HCT116 (cell line): ENCODE measurements at regions not wholly inside any gene's neighbourhood (a gene's known extent, or its start where the extent isn't known, plus 50 kb on each side); places are given as distances from the start of the nearest gene placed in this dataset.

Source experiments
- ATAC-seq: fragments of 200-7000 bp; cut with Tn5 transposase; 2 replicates; pipeline ENCODE4 v1.9.1; 2020; ENCODE audit warnings: mild to moderate bottlenecking, moderate library complexity
- BruUV-seq: library from RNA; stranded (reverse); fragments of 400-500 nt; replicated peaks from 2 replicates; lab custom pipeline; 2021; lab: Mats Ljungman, UMichigan
- CTCF ChIA-PET: fragments of 300-600 bp; sonication (Branson Sonifier 250); formaldehyde crosslinking; loops from one replicate; lab custom pipeline; 2021; ENCODE audit warnings: antibody characterized with exemption; lab: Charles Lee
- POLR2A ChIA-PET: fragments of 300-600, 350-600 bp; sonication (Branson Sonifier 250); formaldehyde crosslinking; loops from one replicate; lab custom pipeline; 2021; ENCODE audit warnings: antibody characterized with exemption; lab: Charles Lee
- RAD21 ChIA-PET, 2 experiments: fragments of 300-600 bp; sonication (Branson Sonifier 250); formaldehyde crosslinking; loops; one replicate each; lab custom pipeline; 2023; ENCODE audit warnings: low total read pairs in 2 of 2; ENCODE audit not compliant: uncharacterized antibody in 2 of 2, unreplicated experiment in 2 of 2, low non-redundant PET in 1 of 2; lab: Charles Lee
- DNase-seq: peaks from one replicate; pipeline ENCODE4 v3.0.0-alpha.2; 2010; ENCODE audit warnings: low read depth, low spot score
- H2AFZ ChIP-seq: fragments of 200-600 bp; shearing (Covaris generic), sonication (generic); 2 replicates; pipeline ENCODE4 v1.6.1; 2017; ENCODE audit warnings: low read depth, mixed run types, mixed read lengths, antibody characterized with exemption, low read length; ENCODE audit not compliant: poor library complexity, severe bottlenecking
- H3K27ac ChIP-seq: 2 replicates; pipeline ENCODE4 v1.5.1; 2012; ENCODE audit warnings: low read depth, low read length
- H3K27me3 ChIP-seq: fragments of 200-600 bp; sonication (generic); 2 replicates; pipeline ENCODE4 v1.6.1; 2016; ENCODE audit warnings: mixed run types, low read length, mixed read lengths; ENCODE audit not compliant: insufficient read depth
- H3K36me3 ChIP-seq, 2 experiments: fragments of 200-500 bp in 1 of 2; fragments of 200-600 bp in 1 of 2; sonication (Bioruptor generic) in 1 of 2; sonication (generic) in 1 of 2; 2 replicates each; pipeline versions ENCODE4 v1.5.1 to v1.6.1; 2014 to 2016; ENCODE audit warnings: low read length in 2 of 2, inconsistent platforms in 1 of 2, mixed read lengths in 1 of 2, mixed run types in 1 of 2; ENCODE audit not compliant: insufficient read depth in 2 of 2, control insufficient read depth in 1 of 2
- H3K4me1 ChIP-seq, 2 experiments: fragments of 200-600 bp in 1 of 2; sonication (generic) in 1 of 2; 2 replicates each; pipeline versions ENCODE4 v1.5.1 to v1.6.1; 2012 to 2017; ENCODE audit warnings: low read length in 2 of 2, inconsistent platforms in 1 of 2, mild to moderate bottlenecking in 1 of 2, mixed read lengths in 1 of 2, mixed run types in 1 of 2, moderate library complexity in 1 of 2; ENCODE audit not compliant: insufficient read depth in 2 of 2, control insufficient read depth in 1 of 2
- H3K4me2 ChIP-seq: fragments of 200-600 bp; sonication (generic); 2 replicates; pipeline ENCODE4 v1.6.1; 2017; ENCODE audit warnings: mixed run types, low read length, mixed read lengths
- H3K4me3 ChIP-seq, 2 experiments: fragments of 200-600 bp in 1 of 2; sonication (generic) in 1 of 2; replicated peaks in 1 of 2; 2 replicates each; pipeline ENCODE4 v1.5.1; 2011 to 2016; ENCODE audit warnings: low read length in 2 of 2, control low read depth in 1 of 2, low read depth in 1 of 2, mild to moderate bottlenecking in 1 of 2, mixed read lengths in 1 of 2, mixed run types in 1 of 2
- H3K79me2 ChIP-seq: fragments of 200-600 bp; sonication (generic); 2 replicates; pipeline ENCODE4 v1.6.1; 2017; ENCODE audit warnings: mild to moderate bottlenecking, mixed run types, low read length, moderate library complexity, mixed read lengths; ENCODE audit not compliant: insufficient read depth
- H3K9ac ChIP-seq: fragments of 200-600 bp; sonication (generic); 2 replicates; pipeline ENCODE4 v1.6.1; 2016; ENCODE audit warnings: low read length, mixed read lengths
- H3K9me2 ChIP-seq: fragments of 200-600 bp; sonication (generic), shearing (Covaris generic); 2 replicates; pipeline ENCODE4 v1.6.1; 2017; ENCODE audit warnings: mixed run types, mild to moderate bottlenecking, moderate library complexity; ENCODE audit not compliant: insufficient read depth
- H3K9me3 ChIP-seq, 2 experiments: fragments of 200-500 bp in 1 of 2; fragments of 200-600 bp in 1 of 2; sonication (Bioruptor generic) in 1 of 2; sonication (generic) in 1 of 2; 2 replicates each; pipeline ENCODE4 v1.6.1; 2014 to 2017; ENCODE audit warnings: low read length in 2 of 2, mixed read lengths in 2 of 2, inconsistent platforms in 1 of 2, low read depth in 1 of 2, mild to moderate bottlenecking in 1 of 2, mixed run types in 1 of 2, moderate library complexity in 1 of 2; ENCODE audit not compliant: control insufficient read depth in 1 of 2, insufficient read depth in 1 of 2
- H4K20me1 ChIP-seq: fragments of 200-600 bp; sonication (generic), shearing (Covaris generic); 2 replicates; pipeline ENCODE4 v1.6.1; 2017; ENCODE audit warnings: mixed run types, mild to moderate bottlenecking, moderate library complexity; ENCODE audit not compliant: insufficient read depth
- ATF3 ChIP-seq: IDR thresholded peaks from 2 replicates; pipeline ENCODE4 v1.6.1; 2012
- ELF1 ChIP-seq: IDR thresholded peaks from 2 replicates; pipeline ENCODE4 v1.6.1; 2012; ENCODE audit warnings: low read depth, borderline replicate concordance
- JUND ChIP-seq: IDR thresholded peaks from 2 replicates; pipeline ENCODE4 v1.6.1; 2012
- POLR2A ChIP-seq: IDR thresholded peaks from 2 replicates; pipeline ENCODE4 v1.7.0; 2011; ENCODE audit warnings: borderline replicate concordance; ENCODE audit not compliant: insufficient read depth, insufficient read length; ENCODE audit errors: extremely low read depth
- SIN3A ChIP-seq: IDR thresholded peaks from 2 replicates; pipeline ENCODE4 v1.6.1; 2012; ENCODE audit warnings: low read depth
- SP1 ChIP-seq: IDR thresholded peaks from 2 replicates; pipeline ENCODE4 v1.6.1; 2012; ENCODE audit warnings: low read depth
- SRF ChIP-seq: IDR thresholded peaks from 2 replicates; pipeline ENCODE4 v1.6.1; 2012; ENCODE audit warnings: low read depth
- TCF7L2 ChIP-seq: IDR thresholded peaks from 2 replicates; pipeline ENCODE4 v1.7.0; 2011; ENCODE audit warnings: borderline replicate concordance, inconsistent platforms; ENCODE audit not compliant: insufficient read depth, insufficient read length; ENCODE audit errors: extremely low read depth
- ZBTB33 ChIP-seq: IDR thresholded peaks from 2 replicates; pipeline ENCODE4 v1.6.1; 2011; ENCODE audit warnings: mild to moderate bottlenecking, low read length, moderate library complexity; ENCODE audit not compliant: insufficient replicate concordance; ENCODE audit errors: extremely low read depth
- ZFX ChIP-seq: fragments of 450-650 bp; IDR thresholded peaks from 2 replicates; pipeline ENCODE4 v1.6.1; 2017
- ZNF274 ChIP-seq: fragments of 200-500 bp; sonication (Bioruptor generic); IDR thresholded peaks from 2 replicates; pipeline ENCODE4 v1.6.1; 2014; ENCODE audit warnings: mild to moderate bottlenecking, low read depth, low read length, inconsistent platforms
- intact Hi-C: fragments of 100-400 bp; cut with micrococcal nuclease; formaldehyde crosslinking; loops from 2 replicates; pipeline ENCODE4 v1.10.0; 2022

GRCh38 chr6:146974351-146974750 is 229.9 kb upstream of the STXBP5 start:
- H3K9me2 ChIP-seq, result no peaks in the 10 kb centered on the region
- POLR2A ChIA-PET, result no interaction called here
- no peak overlapping the region for H3K27ac ChIP-seq
- H3K9me3 ChIP-seq, result no peaks in the 10 kb centered on the region
- no TSS peak for BruUV-seq
- no peaks in the 10 kb centered on the region for H3K79me2 ChIP-seq
- CTCF ChIA-PET, result no interaction called here
- intact Hi-C loops, result no loop called here
- H3K4me2 ChIP-seq, result no peak overlapping the region
- no peaks in the 10 kb centered on the region for H3K4me1 ChIP-seq
- no peaks in the 10 kb centered on the region for H3K27me3 ChIP-seq
- no peak overlapping the region for H3K9ac ChIP-seq
- no peak overlapping the region for H3K4me3 ChIP-seq
- DNase-seq (no peak), ATAC-seq (no peak)
- H2AFZ ChIP-seq, result no peak overlapping the region
- H3K36me3 ChIP-seq, result no peaks in the 10 kb centered on the region
- H4K20me1 ChIP-seq, result no peaks in the 10 kb centered on the region
- RAD21 ChIA-PET, result no interaction called here
- no peak for TF ChIP-seq ATF3
- TF ChIP-seq SIN3A, result no peak
- TF ChIP-seq POLR2A, result no peak
- TF ChIP-seq ZNF274, result no peak
- TF ChIP-seq JUND, result no peak
- no peak for TF ChIP-seq SRF
- TF ChIP-seq ZFX, result no peak
- no peak for TF ChIP-seq ZBTB33

- TF ChIP-seq ZFX (no peak), JUND (no peak), TCF7L2 (no peak), ZNF274 (no peak), ELF1 (no peak), SP1 (no peak)
- Histone ChIP-seq H3K27me3 (no peaks in the 10 kb centered on the region), H3K36me3 (no peaks in the 10 kb centered on the region), H3K9me3 (no peaks in the 10 kb centered on the region), H3K27ac (no peak overlapping the region), H3K4me1 (no peaks in the 10 kb centered on the region), H3K9ac (no peak overlapping the region), H3K4me2 (no peak overlapping the region), H3K9me2 (no peaks in the 10 kb centered on the region), H3K79me2 (no peaks in the 10 kb centered on the region), H2AFZ (no peak overlapping the region), H3K4me3 (no peak overlapping the region), H4K20me1 (no peaks in the 10 kb centered on the region)
- no peak for DNase-seq
- ChIA-PET RAD21 (no interaction called here), CTCF (no interaction called here), POLR2A (no interaction called here)
- no peak for ATAC-seq
- intact Hi-C loops, result no loop called here
- no TSS peak for BruUV-seq
These were observed 229.1 kb upstream of the STXBP5 start for GRCh38 chr6:146975093-146975492.
